Osteocyte (in vitro differentiated cells): ENCODE measurements at regions not wholly inside any gene's neighbourhood (a gene's known extent, or its start where the extent isn't known, plus 50 kb on each side); places are given as distances from the start of the nearest gene placed in this dataset.

Experiments used
- DNase-seq: peaks from one replicate; pipeline ENCODE4 v3.0.0; 2021; ENCODE audit warnings: mixed read lengths; ENCODE audit not compliant: unreplicated experiment; ENCODE audit errors: extremely low spot score
- H3K27ac Mint-ChIP-seq: one replicate; pipeline ENCODE4 v1.8.0; 2021; ENCODE audit warnings: mild to moderate bottlenecking, mixed read lengths; ENCODE audit not compliant: unreplicated experiment
- H3K27me3 Mint-ChIP-seq: one replicate; pipeline ENCODE4 v1.8.0; 2021; ENCODE audit warnings: mixed read lengths; ENCODE audit not compliant: unreplicated experiment
- H3K36me3 Mint-ChIP-seq: one replicate; pipeline ENCODE4 v1.8.0; 2021; ENCODE audit warnings: mixed read lengths; ENCODE audit not compliant: unreplicated experiment
- H3K4me1 Mint-ChIP-seq: one replicate; pipeline ENCODE4 v1.8.0; 2021; ENCODE audit warnings: mixed read lengths; ENCODE audit not compliant: unreplicated experiment
- H3K4me3 Mint-ChIP-seq: one replicate; pipeline ENCODE4 v1.8.0; 2021; ENCODE audit warnings: mild to moderate bottlenecking, moderate library complexity, mixed read lengths; ENCODE audit not compliant: unreplicated experiment
- H3K9me3 Mint-ChIP-seq: one replicate; pipeline ENCODE4 v1.8.0; 2021; ENCODE audit warnings: mixed read lengths; ENCODE audit not compliant: unreplicated experiment
- TF ChIP-seq, protein P1 (sequence below): fragments of 200-600 bp; sonication (generic); IDR thresholded peaks from 2 replicates; pipeline ENCODE4 v1.5.0; 2021; ENCODE audit warnings: antibody characterized with exemption, mild to moderate bottlenecking, moderate library complexity

DNA sequence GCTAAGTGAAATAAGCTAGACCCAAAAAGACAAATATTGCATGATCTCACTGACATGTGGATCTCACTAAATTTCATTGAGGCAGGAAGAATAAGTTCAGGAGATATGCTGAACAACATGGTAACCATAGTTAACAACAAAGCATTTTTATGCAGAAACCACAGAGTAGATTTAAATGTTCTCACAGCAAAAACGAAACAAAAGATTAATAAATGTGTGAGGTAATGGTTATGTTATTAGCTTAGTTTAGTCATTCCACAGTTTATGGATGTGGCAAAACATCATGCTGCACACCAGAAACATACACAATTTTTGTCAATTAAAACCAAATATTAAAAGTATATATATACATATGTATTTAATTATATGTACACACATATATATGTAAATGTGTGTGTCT, 765.8 kb downstream of the SLITRK5 start:
- TF ChIP-seq, protein P1, sequence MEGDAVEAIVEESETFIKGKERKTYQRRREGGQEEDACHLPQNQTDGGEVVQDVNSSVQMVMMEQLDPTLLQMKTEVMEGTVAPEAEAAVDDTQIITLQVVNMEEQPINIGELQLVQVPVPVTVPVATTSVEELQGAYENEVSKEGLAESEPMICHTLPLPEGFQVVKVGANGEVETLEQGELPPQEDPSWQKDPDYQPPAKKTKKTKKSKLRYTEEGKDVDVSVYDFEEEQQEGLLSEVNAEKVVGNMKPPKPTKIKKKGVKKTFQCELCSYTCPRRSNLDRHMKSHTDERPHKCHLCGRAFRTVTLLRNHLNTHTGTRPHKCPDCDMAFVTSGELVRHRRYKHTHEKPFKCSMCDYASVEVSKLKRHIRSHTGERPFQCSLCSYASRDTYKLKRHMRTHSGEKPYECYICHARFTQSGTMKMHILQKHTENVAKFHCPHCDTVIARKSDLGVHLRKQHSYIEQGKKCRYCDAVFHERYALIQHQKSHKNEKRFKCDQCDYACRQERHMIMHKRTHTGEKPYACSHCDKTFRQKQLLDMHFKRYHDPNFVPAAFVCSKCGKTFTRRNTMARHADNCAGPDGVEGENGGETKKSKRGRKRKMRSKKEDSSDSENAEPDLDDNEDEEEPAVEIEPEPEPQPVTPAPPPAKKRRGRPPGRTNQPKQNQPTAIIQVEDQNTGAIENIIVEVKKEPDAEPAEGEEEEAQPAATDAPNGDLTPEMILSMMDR = no peak
- no peaks in the 10 kb centered on the region for H3K4me1 Mint-ChIP-seq
- no peak for DNase-seq
- H3K27me3 Mint-ChIP-seq = no peaks in the 10 kb centered on the region
- H3K27ac Mint-ChIP-seq = no peak overlapping the region
- peaks cover 14% of the 10 kb centered on the region for H3K9me3 Mint-ChIP-seq
- no peak overlapping the region for H3K4me3 Mint-ChIP-seq
- H3K36me3 Mint-ChIP-seq = no peaks in the 10 kb centered on the region

DNA sequence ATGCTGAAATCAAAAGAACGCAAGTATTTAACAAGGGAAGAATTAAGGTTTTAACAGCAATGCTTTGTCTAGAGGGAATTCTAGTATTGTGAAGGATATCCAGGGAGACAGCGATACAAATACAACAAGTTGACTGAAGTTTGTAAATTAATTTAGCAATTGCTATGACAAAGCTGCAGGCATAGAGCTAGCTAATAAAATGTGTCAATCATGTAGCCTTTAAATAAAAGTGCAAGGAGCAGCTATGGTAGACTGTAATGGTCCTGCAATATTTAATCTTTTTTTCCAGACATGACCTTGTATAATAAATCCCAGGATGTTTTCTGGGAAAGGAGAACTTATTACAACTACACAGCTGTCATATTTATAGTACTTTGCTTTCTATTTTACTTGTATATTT, 779.3 kb downstream of the SLITRK5 start:
- Mint-ChIP-seq H3K9me3 (peaks cover 7% of the 10 kb centered on the region), H3K27ac (no peak overlapping the region), H3K27me3 (no peaks in the 10 kb centered on the region), H3K4me3 (no peak overlapping the region), H3K36me3 (no peaks in the 10 kb centered on the region), H3K4me1 (no peaks in the 10 kb centered on the region)
- TF ChIP-seq, protein P1 = no peak
- DNase-seq = no peak

DNA sequence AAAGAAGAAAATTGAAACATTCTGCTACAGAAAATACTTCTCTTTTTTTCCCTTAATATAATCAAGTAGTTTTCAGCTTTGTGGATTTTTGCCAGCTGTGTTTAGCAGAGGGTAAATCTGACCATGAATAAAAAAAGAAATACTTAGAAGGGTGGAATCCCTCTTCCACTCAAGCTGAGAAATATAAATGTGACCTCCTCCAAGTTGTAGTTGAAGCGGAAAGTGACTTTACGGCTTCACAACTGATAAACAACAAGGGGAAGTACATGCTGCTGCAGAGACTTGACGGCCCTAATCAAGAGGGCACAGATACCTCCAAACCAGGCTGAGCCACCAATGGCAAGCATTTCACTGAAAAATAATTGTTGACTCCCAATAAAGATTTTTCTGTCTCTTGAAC, 785.0 kb downstream of the SLITRK5 start:
- Mint-ChIP-seq H3K27me3 (no peaks in the 10 kb centered on the region), H3K4me1 (no peaks in the 10 kb centered on the region), H3K4me3 (no peak overlapping the region), H3K9me3 (no peaks in the 10 kb centered on the region), H3K27ac (no peak overlapping the region), H3K36me3 (no peaks in the 10 kb centered on the region)
- TF ChIP-seq, protein P1 = no peak
- DNase-seq = no peak

DNA sequence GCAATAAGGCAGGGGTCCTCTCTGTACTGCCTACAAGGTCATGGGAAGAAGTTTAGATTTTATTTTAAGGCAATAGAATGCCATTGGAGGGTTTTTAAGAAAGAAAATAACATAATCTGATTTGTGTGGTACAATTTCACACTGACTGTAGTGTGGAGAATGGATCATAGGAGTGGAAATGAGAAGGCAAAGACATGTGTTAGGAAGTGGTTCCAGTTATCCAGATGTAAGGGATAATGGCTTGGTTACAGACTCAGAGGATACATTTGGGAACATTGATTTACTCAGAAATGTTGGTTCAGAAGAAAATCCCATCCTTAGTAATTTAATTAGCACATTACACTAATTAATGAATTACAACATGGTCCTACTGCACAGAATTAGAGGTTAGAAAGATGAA, 788.2 kb downstream of the SLITRK5 start:
- H3K27ac Mint-ChIP-seq = no peak overlapping the region
- no peak for DNase-seq
- no peak overlapping the region for H3K4me3 Mint-ChIP-seq
- H3K9me3 Mint-ChIP-seq = no peaks in the 10 kb centered on the region
- TF ChIP-seq, protein P1 = no peak
- no peaks in the 10 kb centered on the region for H3K36me3 Mint-ChIP-seq
- H3K27me3 Mint-ChIP-seq = no peaks in the 10 kb centered on the region
- H3K4me1 Mint-ChIP-seq = no peaks in the 10 kb centered on the region

DNA sequence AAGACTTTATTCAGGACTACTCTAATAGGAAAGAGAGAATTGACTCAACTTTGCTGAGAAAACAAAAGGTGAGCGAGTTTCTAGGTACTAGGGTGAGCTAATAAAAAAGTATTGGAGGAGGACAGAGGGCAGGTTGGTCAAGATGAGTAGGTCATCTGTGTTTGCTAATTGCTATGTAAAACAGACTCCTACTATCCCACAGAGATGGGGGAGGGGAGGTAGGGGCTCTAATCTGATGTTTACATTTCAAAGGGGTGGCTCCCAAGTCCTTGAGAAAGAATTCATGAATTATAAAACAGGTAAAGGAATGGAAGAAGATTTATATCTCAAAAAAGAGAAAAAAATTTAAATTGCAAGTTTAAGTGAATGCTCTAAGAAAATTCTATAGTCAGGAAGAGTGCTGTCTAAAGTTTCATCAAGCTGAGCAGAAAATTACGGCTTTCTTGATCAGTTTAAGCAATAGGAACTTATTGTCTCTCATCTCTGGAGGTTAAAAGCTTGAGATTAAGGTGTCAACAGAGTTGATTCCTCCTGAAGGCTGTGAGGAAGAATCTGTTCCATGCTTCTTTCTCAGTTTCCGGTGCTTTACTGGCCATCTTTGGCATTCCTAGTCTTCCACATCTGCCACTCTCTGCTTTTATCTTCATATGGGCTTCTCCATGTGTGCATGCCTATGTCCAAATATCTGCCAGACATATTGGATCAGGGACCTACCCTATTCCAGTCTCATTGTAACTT, 790.3 kb downstream of the SLITRK5 start:
- H3K4me3 Mint-ChIP-seq = no peak overlapping the region
- no peaks in the 10 kb centered on the region for H3K4me1 Mint-ChIP-seq
- H3K27ac Mint-ChIP-seq = no peak overlapping the region
- no peaks in the 10 kb centered on the region for H3K36me3 Mint-ChIP-seq
- TF ChIP-seq, protein P1 = no peak
- no peak for DNase-seq
- no peaks in the 10 kb centered on the region for H3K9me3 Mint-ChIP-seq
- H3K27me3 Mint-ChIP-seq = no peaks in the 10 kb centered on the region
